ENCODE measurements at regions not wholly inside any gene's neighbourhood (a gene's known extent, or its start where the extent isn't known, plus 50 kb on each side); places are given as distances from the start of the nearest gene placed in this dataset.

- in situ Hi-C loops (cut with HindIII; ENCODE audit: low pct_unique_long_range_greater_than_20kb, low sequenced_read_pairs): no loop called here
- no peak for DNase-seq (ENCODE audit: low read depth)
These were observed 1065.1 kb downstream of the AGBL1 start for GRCh38 chr15:87144775-87145174.

GRCh38 chr15:87142096-87142495 is 1062.4 kb downstream of the AGBL1 start:
- in situ Hi-C loops (cut with HindIII; ENCODE audit: low pct_unique_long_range_greater_than_20kb, low sequenced_read_pairs): no loop called here
- DNase-seq (ENCODE audit: low read depth): no peak

- in situ Hi-C loops (cut with HindIII; ENCODE audit: low pct_unique_long_range_greater_than_20kb, low sequenced_read_pairs): no loop called here
- no peak for DNase-seq (ENCODE audit: low read depth)
These were observed 1055.4 kb downstream of the AGBL1 start for GRCh38 chr15:87135109-87135508.

- in situ Hi-C loops (cut with HindIII; ENCODE audit: low pct_unique_long_range_greater_than_20kb, low sequenced_read_pairs): no loop called here
- DNase-seq (ENCODE audit: low read depth): no peak
These were observed 1054.0 kb downstream of the AGBL1 start for GRCh38 chr15:87133704-87134103.

GRCh38 chr15:87131067-87131466 is 1051.4 kb downstream of the AGBL1 start:
- in situ Hi-C loops (cut with HindIII; ENCODE audit: low pct_unique_long_range_greater_than_20kb, low sequenced_read_pairs): no loop called here
- DNase-seq (ENCODE audit: low read depth): no peak

- in situ Hi-C loops (cut with HindIII; ENCODE audit: low pct_unique_long_range_greater_than_20kb, low sequenced_read_pairs): no loop called here
- no peak for DNase-seq (ENCODE audit: low read depth)
These were observed 1050.2 kb downstream of the AGBL1 start for GRCh38 chr15:87129916-87130315.

GRCh38 chr15:87123676-87124382 is 1044.2 kb downstream of the AGBL1 start:
- DNase-seq (ENCODE audit: low read depth): no peak
- in situ Hi-C loops (cut with HindIII; ENCODE audit: low pct_unique_long_range_greater_than_20kb, low sequenced_read_pairs): no loop called here

GRCh38 chr15:87121336-87121735 is 1041.7 kb downstream of the AGBL1 start:
- DNase-seq (ENCODE audit: low read depth): no peak
- in situ Hi-C loops (cut with HindIII; ENCODE audit: low pct_unique_long_range_greater_than_20kb, low sequenced_read_pairs): no loop called here

- DNase-seq (ENCODE audit: low read depth): no peak
- in situ Hi-C loops (cut with HindIII; ENCODE audit: low pct_unique_long_range_greater_than_20kb, low sequenced_read_pairs): no loop called here
These were observed 1040.9 kb downstream of the AGBL1 start for GRCh38 chr15:87120555-87120954.

GRCh38 chr15:87118846-87119245 is 1039.2 kb downstream of the AGBL1 start:
- no peak for DNase-seq (ENCODE audit: low read depth)
- in situ Hi-C loops (cut with HindIII; ENCODE audit: low pct_unique_long_range_greater_than_20kb, low sequenced_read_pairs): no loop called here

GRCh38 chr15:87118435-87118834 is 1038.8 kb downstream of the AGBL1 start:
- in situ Hi-C loops (cut with HindIII; ENCODE audit: low pct_unique_long_range_greater_than_20kb, low sequenced_read_pairs): no loop called here
- DNase-seq (ENCODE audit: low read depth): no peak

- DNase-seq (ENCODE audit: low read depth): no peak
- in situ Hi-C loops (cut with HindIII; ENCODE audit: low pct_unique_long_range_greater_than_20kb, low sequenced_read_pairs): no loop called here
These were observed 1036.1 kb downstream of the AGBL1 start for GRCh38 chr15:87115795-87116194.

- no peak for DNase-seq (ENCODE audit: low read depth)
- in situ Hi-C loops (cut with HindIII; ENCODE audit: low pct_unique_long_range_greater_than_20kb, low sequenced_read_pairs): no loop called here
These were observed 1020.2 kb downstream of the AGBL1 start for GRCh38 chr15:87099916-87100315.

- in situ Hi-C loops (cut with HindIII; ENCODE audit: low pct_unique_long_range_greater_than_20kb, low sequenced_read_pairs): no loop called here
- no peak for DNase-seq (ENCODE audit: low read depth)
These were observed 1009.9 kb downstream of the AGBL1 start for GRCh38 chr15:87089551-87089950.

GRCh38 chr15:87083201-87083600 is 1003.5 kb downstream of the AGBL1 start:
- no peak for DNase-seq (ENCODE audit: low read depth)
- in situ Hi-C loops (cut with HindIII; ENCODE audit: low pct_unique_long_range_greater_than_20kb, low sequenced_read_pairs): no loop called here

- in situ Hi-C loops (cut with HindIII; ENCODE audit: low pct_unique_long_range_greater_than_20kb, low sequenced_read_pairs): no loop called here
- DNase-seq (ENCODE audit: low read depth): no peak
These were observed 1002.9 kb downstream of the AGBL1 start for GRCh38 chr15:87082581-87082980.

- DNase-seq (ENCODE audit: low read depth): no peak
- in situ Hi-C loops (cut with HindIII; ENCODE audit: low pct_unique_long_range_greater_than_20kb, low sequenced_read_pairs): no loop called here
These were observed 1000.9 kb downstream of the AGBL1 start for GRCh38 chr15:87080547-87080946.

All from Caki2 (cell line).